Fibroblast of the aortic adventitia (primary cell): ENCODE measurements at regions not wholly inside any gene's neighbourhood (a gene's known extent, or its start where the extent isn't known, plus 50 kb on each side); places are given as distances from the start of the nearest gene placed in this dataset.

Experiments used
- DNase-seq: peaks from one replicate; pipeline ENCODE4 v3.0.0-alpha.2; 2010; ENCODE audit warnings: low read depth
- H3K4me3 ChIP-seq: 2 replicates; pipeline ENCODE4 v1.5.1; 2011; ENCODE audit warnings: low read depth, mild to moderate bottlenecking, control low read depth, low read length, moderate library complexity
- TF ChIP-seq, protein P1 (sequence below): IDR thresholded peaks from 2 replicates; pipeline ENCODE4 v1.5.1; 2011; ENCODE audit warnings: mild to moderate bottlenecking, low read length, control low read depth, inconsistent platforms; ENCODE audit not compliant: insufficient read depth

DNA sequence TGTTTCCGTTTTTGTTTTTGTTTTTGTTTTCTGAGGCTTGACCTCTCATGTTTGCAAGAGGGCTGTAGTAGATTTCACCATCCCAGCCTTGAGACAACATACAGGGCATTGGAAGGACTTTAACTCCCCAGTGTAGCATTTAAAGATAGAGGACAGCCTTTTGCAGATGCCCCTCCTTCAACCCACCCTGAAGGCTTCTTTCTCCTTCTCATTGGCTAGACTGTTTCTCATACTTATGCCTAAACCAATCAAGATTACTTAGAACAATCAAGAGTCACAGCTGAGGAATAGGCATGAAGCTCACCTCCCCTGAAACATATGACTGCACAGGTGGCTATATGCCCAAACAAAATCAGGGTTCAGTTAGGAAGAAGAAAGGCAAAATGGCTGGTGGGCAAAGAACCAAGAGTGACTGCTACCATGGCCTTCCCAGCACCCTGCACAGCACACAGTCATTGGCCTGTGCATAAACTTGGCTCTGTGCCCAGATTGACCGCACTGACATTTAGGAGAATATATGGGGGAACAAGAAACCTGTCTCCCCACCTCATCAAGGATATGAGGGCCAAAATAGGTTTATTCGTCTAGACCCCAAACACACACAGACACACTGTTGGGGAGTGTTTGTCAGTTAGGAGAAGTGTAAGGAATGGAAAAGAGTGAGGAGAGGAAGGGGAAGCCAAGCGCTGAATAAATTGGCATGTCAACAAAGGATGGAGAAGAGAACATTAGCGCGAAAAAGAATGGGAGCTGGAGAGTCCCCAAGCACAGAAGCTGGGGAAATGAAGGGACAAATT, 137.3 kb upstream of the RANBP3L start:
- TF ChIP-seq, protein P1, sequence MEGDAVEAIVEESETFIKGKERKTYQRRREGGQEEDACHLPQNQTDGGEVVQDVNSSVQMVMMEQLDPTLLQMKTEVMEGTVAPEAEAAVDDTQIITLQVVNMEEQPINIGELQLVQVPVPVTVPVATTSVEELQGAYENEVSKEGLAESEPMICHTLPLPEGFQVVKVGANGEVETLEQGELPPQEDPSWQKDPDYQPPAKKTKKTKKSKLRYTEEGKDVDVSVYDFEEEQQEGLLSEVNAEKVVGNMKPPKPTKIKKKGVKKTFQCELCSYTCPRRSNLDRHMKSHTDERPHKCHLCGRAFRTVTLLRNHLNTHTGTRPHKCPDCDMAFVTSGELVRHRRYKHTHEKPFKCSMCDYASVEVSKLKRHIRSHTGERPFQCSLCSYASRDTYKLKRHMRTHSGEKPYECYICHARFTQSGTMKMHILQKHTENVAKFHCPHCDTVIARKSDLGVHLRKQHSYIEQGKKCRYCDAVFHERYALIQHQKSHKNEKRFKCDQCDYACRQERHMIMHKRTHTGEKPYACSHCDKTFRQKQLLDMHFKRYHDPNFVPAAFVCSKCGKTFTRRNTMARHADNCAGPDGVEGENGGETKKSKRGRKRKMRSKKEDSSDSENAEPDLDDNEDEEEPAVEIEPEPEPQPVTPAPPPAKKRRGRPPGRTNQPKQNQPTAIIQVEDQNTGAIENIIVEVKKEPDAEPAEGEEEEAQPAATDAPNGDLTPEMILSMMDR = no peak
- no peak for DNase-seq
- no peak overlapping the region for H3K4me3 ChIP-seq

DNA sequence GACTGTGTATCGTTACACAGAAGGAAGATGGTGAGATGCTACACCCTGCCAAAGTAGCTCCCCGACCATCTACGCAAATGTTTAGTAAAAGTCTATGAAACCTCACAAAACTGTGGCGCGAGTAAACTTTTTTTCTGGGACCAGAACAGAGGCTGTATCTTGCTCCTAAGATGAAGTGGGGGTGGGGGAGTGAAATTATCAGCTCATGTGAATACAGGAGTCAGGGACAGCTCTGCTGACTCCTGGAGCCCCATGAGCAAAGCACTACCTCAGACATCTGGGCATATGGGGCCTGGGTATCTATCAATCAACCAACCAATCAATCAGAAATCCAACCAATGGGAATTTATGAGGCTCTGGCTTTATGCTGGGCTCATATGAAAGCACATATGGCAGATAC, 138.6 kb upstream of the RANBP3L start:
- H3K4me3 ChIP-seq = no peak overlapping the region
- TF ChIP-seq, protein P1 = no peak
- DNase-seq = no peak

DNA sequence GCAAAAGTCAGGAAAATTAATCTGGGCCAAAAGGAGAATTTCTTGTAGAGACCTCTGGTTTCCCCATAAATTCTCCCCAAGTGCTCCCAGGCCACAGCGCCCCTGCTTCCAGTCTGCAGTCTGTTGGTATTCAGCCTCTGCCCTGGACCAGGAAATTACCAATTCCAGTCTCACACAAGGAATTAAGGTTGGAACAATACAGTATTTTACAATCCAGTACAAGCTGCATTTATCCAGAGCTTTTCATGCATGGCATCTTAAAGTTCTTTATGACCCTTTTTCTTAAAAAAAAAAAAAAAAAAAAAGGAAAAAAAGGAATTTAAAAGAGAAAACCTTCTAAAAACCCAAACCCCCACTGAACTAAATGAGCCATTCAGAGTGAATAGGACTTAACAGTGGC, 139.6 kb upstream of the RANBP3L start:
- no peak overlapping the region for H3K4me3 ChIP-seq
- no peak for DNase-seq
- TF ChIP-seq, protein P1 = no peak

DNA sequence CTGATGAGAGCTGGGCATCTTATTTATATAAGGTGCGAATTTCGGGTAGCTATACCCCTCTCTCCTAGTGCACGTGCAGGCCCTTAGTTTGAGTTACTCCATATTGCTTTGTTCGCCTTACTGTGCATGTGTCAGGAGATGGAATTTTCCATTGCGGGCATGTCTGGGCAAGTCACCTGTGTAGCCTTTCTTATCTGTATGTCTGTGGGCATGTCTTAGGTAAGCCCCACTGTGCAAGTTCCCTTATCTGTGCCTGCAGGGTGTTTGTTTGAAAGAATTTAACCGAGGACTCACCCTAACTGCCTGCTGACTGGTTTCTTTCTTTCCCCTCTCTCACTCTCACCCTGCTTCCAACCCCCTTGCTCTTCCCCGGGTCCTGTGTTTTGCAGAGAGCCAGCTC, 140.7 kb upstream of the RANBP3L start:
- TF ChIP-seq, protein P1 = no peak
- peak; percentile 15 for DNase-seq
- no peak overlapping the region for H3K4me3 ChIP-seq

DNA sequence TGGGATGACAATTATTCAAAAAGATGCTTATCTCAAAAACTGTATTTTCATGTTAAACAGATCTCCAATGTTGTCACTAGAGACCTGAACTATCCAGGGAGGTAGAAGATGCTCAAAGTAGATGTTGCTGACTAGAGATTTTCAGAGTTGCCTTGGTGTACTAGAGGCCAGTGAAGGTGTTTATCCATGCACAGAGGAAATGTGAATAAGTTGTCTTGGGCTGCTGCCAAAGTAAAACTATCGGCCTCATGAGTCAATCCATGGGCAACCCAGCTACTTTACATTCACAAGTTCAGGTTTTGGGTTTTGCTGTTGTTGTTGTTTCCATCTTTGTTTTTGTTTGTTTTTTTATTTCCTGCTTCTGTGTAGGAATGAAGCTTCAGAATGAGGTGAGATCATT, 141.1 kb upstream of the RANBP3L start:
- peak; percentile 64 for DNase-seq
- TF ChIP-seq, protein P1 = no peak
- H3K4me3 ChIP-seq = no peak overlapping the region

DNA sequence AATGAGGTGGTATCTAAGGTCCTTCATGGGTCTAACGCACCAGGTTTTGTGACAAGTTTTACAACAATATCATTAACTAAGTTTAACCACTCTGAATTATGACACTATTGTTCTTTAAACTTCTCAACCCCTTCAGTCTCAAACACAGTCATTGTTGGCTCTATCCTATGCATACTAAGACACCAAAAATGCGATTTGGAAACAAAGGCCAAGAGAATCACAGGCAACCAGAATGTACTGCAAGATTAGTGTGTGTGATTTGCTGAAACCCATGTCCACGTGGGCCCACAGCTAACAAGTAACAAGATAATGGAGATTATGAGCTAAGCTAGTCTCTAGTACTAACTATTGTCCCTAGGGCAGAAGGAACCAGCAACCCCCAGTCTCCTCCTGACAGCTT, 142.2 kb upstream of the RANBP3L start:
- TF ChIP-seq, protein P1 = no peak
- H3K4me3 ChIP-seq = no peak overlapping the region
- DNase-seq = peak; percentile 64
